BJ (cell line): ENCODE measurements at regions not wholly inside any gene's neighbourhood (a gene's known extent, or its start where the extent isn't known, plus 50 kb on each side); places are given as distances from the start of the nearest gene placed in this dataset.

Source experiments
- CTCF ChIA-PET: fragments of 350-600 bp; formaldehyde crosslinking; extraction: SDS; loops from one replicate; lab custom pipeline; 2021; ENCODE audit warnings: antibody characterized with exemption, inconsistent platforms; lab: Yijun Ruan, JAX
- POLR2A ChIA-PET: fragments of 300-600 bp; sonication (Branson Sonifier 250); formaldehyde crosslinking; extraction: SDS; loops from one replicate; lab custom pipeline; 2021; ENCODE audit warnings: antibody characterized with exemption; lab: Charles Lee
- DNase-seq: peaks from one replicate; pipeline ENCODE4 v3.0.0-alpha.2; 2011; ENCODE audit warnings: low read depth
- H3K27me3 ChIP-seq: 2 replicates; pipeline ENCODE4 v1.6.0; 2011; ENCODE audit warnings: low read length; ENCODE audit not compliant: control insufficient read depth, insufficient read depth
- H3K36me3 ChIP-seq: 2 replicates; pipeline ENCODE4 v1.5.1; 2011; ENCODE audit warnings: low read length; ENCODE audit not compliant: control insufficient read depth, insufficient read depth
- H3K4me3 ChIP-seq: 2 replicates; pipeline ENCODE4 v1.5.1; 2011; ENCODE audit warnings: low read depth, mild to moderate bottlenecking, control low read depth, low read length
- CTCF ChIP-seq: IDR thresholded peaks from 2 replicates; pipeline ENCODE4 v1.5.1; 2011; ENCODE audit warnings: low read depth, mild to moderate bottlenecking, control low read depth, inconsistent platforms, low read length, moderate library complexity; ENCODE audit not compliant: insufficient read depth

DNA sequence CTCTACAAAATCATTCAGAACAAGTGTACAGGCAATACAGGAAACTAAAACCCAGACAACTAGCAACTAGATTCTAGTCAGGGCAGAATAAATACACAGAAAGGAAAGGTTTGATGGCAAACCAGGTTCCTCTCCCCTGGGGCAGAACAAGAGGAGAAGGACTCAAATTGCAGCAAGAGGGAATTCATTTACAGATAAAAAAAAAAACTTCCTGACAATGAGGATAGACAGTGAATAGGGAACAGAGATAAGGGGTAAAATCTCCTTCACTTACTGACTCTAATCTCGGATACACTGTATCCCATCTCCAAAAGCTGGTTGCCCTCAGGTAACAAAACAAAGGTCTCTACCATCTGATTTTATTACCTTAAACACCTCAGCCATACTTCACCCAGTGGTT is 244.0 kb downstream of the SEC61B start:
- H3K4me3 ChIP-seq: no peak overlapping the region
- POLR2A ChIA-PET: interaction anchor here (0.6 to 0.8 kb wide), 2 partner anchors 244 to 357 kb away, joined by 4 read pairs; partner anchors contain the start of genes ALG2 and SEC61B
- no peak for DNase-seq
- no peaks in the 10 kb centered on the region for H3K36me3 ChIP-seq
- no peaks in the 10 kb centered on the region for H3K27me3 ChIP-seq
- CTCF ChIA-PET: interaction anchor here (0.5 to 1.0 kb wide), 3 partner anchors 22 to 441 kb away, joined by 3 to 5 read pairs (median 3); partner anchors contain the start of gene STX17
- no peak for TF ChIP-seq CTCF

GRCh38 chr9:99466781-99467180 is 244.7 kb downstream of the SEC61B start:
- no peaks in the 10 kb centered on the region for H3K27me3 ChIP-seq
- no peaks in the 10 kb centered on the region for H3K36me3 ChIP-seq
- no peak for DNase-seq
- POLR2A ChIA-PET: no interaction called here
- CTCF ChIA-PET: interaction anchor here (0.6 to 1.0 kb wide), 2 partner anchors 16 to 21 kb away, joined by 3 read pairs; no protein-coding TSS in a partner anchor
- H3K4me3 ChIP-seq: no peak overlapping the region
- no peak for TF ChIP-seq CTCF

DNA sequence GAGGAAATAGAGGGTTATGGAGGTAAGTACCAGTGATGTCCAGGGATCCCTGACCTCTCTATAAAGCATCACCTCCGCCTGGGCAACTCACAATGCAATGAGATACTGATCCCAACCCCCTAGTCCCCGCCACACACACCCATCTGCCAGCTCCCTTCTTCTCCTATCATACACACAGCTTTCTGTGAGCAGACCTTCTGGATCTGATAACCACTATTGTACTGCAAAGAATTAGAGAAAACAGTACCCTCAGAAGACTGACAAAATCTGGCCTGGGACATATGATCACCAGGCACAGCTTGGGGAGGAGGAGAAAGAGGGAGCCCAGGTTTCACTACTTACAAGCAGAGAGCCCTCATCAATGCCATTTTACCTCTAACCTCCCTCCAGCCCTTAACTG is 249.0 kb downstream of the SEC61B start:
- Histone ChIP-seq H3K36me3 (no peaks in the 10 kb centered on the region), H3K4me3 (no peak overlapping the region), H3K27me3 (no peaks in the 10 kb centered on the region; the same call in 1 of the 2 replicates)
- POLR2A ChIA-PET: no interaction called here
- DNase-seq: no peak
- TF ChIP-seq CTCF: no peak
- CTCF ChIA-PET: interaction anchor here (1.1 to 1.3 kb wide), 3 partner anchors 15 to 51 kb away, joined by 3 read pairs; no protein-coding TSS in a partner anchor

- H3K27me3 ChIP-seq: no peaks in the 10 kb centered on the region; the same call in 1 of the 2 replicates
- no peak overlapping the region for H3K4me3 ChIP-seq
- H3K36me3 ChIP-seq: no peaks in the 10 kb centered on the region
- POLR2A ChIA-PET: no interaction called here
- DNase-seq: no peak
- no peak for TF ChIP-seq CTCF
- CTCF ChIA-PET: interaction anchor here (1.3 kb wide), 1 partner anchor 52 kb away, joined by 3 read pairs; no protein-coding TSS in a partner anchor
Measured at GRCh38 chr9:99472240-99472915, 250.3 kb downstream of the SEC61B start.

GRCh38 chr9:99472916-99473245 is 250.8 kb downstream of the SEC61B start:
- ChIA-PET POLR2A (no interaction called here), CTCF (no interaction called here)
- DNase-seq: no peak
- H3K4me3 ChIP-seq: no peak overlapping the region
- H3K36me3 ChIP-seq: no peaks in the 10 kb centered on the region
- no peaks in the 10 kb centered on the region; the same call in 1 of the 2 replicates for H3K27me3 ChIP-seq
- TF ChIP-seq CTCF: no peak
